Femur (tissue), 1 donor: ENCODE measurements at regions not wholly inside any gene's neighbourhood (a gene's known extent, or its start where the extent isn't known, plus 50 kb on each side); places are given as distances from the start of the nearest gene placed in this dataset.
"Not testable (repeated sequence)": the region's sequence is repeated elsewhere in the genome, so short reads cannot be mapped to it uniquely, and the experiment has no call there.

Source experiments
- DNase-seq: peaks from one replicate; pipeline ENCODE4 v3.0.0-alpha.2; 2017

- DNase-seq, result no peak
Measured at GRCh38 chr6:158920311-158920905, 79.6 kb downstream of the RSPH3 start.

- DNase-seq, result no peak
Measured at GRCh38 chr6:158919865-158920264, 80.1 kb downstream of the RSPH3 start.

- peak; percentile 75 for DNase-seq
Measured at GRCh38 chr6:158916617-158917016, 83.4 kb downstream of the RSPH3 start.

GRCh38 chr6:158914923-158915322 lies 85.1 kb downstream of the RSPH3 start:
- DNase-seq, result no peak

GRCh38 chr6:158913580-158913979 lies 86.4 kb downstream of the RSPH3 start:
- no peak for DNase-seq

DNA sequence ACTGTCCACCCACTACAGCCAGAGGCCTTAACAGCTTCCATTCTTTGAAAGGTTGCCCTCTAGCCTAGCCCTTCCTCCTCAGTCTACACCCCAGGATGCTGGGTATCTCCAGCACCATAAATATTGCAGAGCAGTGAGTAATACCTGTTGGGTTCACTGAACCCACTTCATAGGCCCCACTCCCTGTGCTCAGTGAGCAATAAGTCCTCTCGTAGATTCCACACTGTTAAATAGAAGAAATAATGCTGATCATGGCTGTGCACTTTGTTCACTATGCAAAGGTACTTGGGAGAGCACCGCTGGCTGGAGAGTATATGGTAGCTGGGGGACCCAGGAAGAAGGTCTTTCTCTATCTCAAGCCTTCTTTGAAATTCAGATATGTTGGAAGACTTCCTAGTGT lies 87.3 kb downstream of the RSPH3 start:
- no peak for DNase-seq

DNA sequence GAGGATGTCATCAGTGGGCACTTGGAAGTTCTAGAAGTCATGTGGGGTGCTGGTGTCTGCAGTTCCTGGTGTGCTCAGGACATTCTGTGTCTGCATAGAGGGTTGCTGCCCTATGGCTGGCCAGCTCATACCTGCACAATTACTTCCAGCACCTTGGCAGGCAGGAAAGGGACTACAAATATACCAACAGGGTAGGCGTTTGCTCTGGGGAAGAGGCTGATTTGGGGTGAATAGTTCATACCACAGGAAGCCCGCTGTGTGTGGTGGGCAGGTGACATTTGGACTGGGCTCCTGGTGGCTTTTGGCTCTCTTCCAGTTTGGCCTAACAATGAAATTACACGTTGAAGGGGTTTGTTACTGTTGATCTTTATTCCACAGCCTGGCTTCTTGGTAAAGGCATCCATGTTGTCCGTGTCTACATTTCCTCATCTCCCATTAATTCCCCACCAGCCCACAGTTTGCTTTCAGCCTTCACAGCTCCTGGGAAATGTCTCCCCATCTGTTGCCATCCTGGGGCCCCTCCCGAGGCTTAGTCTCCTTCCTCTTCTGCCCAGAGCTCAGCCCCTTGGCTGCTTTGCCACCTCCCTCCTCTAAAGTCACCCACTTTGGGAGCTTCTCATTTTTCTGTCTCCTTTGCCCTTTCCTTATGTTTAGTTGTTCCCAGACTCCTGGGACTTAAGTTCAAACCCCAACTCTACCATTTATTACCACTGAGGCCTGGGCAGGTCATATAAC lies 88.1 kb downstream of the RSPH3 start:
- DNase-seq, result no peak

GRCh38 chr6:158910484-158911440 lies 89.2 kb downstream of the RSPH3 start:
- no peak for DNase-seq

- no peak for DNase-seq
Measured at GRCh38 chr6:158909938-158910337, 90.1 kb downstream of the RSPH3 start.

GRCh38 chr6:158908606-158909005 lies 89.4 kb upstream of the EZR start:
- DNase-seq, result no peak

GRCh38 chr6:158907931-158908330 lies 88.8 kb upstream of the EZR start:
- no peak for DNase-seq

DNA sequence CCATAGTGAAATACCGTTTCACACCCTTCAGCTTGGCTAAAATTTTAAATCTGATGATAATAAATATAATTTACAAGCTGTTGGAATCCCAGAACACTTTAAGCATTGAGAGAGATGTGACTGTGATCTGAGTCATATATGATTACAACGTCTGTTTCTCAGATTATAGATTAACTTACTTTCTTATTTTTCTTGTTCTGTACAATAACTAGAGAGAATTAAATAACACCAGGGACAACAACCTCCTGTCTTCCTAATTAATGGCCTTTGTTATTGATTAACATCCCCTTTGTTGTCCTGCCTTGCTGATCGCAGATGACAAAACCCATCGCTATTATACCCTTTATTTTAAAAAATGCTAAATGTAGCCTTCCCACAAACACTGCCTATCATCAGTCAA lies 87.8 kb upstream of the EZR start:
- DNase-seq, result no peak

DNA sequence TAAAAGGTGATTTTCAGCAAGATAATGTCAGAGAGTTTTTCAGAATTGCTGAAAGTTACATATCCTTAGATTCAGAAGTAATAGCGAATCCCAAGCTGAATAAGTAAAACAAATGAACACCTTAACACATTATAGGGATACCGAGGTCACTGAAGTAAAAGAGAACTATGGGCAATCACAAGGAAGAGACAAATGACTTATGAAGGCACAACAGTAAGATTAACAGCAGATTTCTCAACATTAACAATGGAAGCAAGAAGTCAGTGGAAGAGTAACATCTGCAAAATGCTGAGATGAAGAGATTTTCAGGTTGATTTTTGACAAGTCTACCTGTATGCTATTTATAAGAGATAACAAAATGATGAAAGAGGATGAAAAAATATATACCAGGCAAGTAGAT lies 86.1 kb upstream of the EZR start:
- DNase-seq, result no peak

DNA sequence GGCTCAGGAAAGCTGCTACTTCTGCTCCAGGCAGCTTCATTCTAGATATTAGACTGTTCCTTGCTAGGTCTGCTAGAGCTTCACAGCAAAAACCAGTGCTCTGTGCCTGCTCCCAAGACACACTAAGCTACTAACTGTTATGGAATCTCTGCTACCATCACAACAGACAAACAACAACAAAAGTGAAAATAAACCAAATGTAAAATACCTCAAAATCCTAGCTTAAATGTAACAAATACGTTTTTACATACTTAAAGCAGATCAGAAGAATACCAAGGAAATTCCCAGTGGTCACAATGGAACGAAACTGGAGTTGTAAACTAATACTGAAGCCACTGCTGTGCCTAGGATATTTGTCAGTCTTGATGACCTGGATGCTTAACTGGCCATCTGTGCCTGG lies 84.6 kb upstream of the EZR start:
- DNase-seq, result no peak

DNA sequence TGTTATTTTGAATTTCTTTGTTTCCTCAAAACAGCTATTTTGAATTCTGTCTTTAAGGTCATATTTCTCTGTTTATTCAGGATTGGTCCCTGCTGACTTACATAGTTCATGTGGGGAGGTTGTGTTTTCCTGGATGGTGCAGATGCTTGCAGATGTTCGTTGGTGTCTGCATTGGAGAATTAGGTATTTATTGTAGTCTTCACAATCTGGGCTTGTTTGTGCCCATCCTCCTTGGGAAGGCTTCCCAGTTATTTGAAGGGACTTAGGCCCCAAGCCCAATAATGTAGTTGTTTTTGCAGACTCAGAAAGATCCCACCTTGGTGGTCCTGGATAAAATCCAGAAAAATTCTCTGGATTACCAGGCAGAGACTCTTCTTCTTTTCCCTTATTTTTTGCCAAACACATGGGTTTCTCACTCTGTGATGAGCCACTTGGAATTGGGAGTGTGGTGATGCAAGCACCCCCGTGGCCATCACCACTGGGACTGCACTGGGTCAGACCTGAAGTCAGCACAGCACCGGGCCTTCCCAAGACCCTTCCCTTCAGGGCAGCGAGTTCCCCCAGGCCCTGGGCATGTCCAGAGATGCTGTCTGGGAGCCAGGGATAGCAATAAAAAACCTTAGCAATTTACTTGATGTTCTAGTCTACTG lies 81.6 kb upstream of the EZR start:
- no peak for DNase-seq

- DNase-seq, result no peak
Measured at GRCh38 chr6:158897236-158897635, 78.1 kb upstream of the EZR start.

- DNase-seq, result no peak
Measured at GRCh38 chr6:158895661-158896060, 76.5 kb upstream of the EZR start.

DNA sequence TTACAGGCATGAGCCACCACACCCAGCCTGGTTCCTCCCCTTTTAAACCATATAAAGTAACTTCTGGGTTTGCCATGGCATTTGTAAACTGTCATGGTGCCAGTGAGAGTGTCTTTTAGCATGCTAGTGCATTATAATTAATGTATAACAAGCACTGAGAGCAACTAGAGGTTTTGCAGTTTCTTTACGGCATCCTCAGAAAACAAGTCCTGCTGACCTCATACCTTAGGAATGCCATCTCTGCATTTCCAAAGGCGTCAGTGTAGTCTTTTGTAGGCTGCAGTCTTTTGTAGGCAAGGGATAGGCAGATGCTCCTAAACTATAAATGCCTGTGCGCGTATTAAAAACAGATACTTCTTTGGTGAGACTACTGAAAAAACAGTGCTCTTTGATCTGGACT lies 75.0 kb upstream of the EZR start:
- no peak for DNase-seq

DNA sequence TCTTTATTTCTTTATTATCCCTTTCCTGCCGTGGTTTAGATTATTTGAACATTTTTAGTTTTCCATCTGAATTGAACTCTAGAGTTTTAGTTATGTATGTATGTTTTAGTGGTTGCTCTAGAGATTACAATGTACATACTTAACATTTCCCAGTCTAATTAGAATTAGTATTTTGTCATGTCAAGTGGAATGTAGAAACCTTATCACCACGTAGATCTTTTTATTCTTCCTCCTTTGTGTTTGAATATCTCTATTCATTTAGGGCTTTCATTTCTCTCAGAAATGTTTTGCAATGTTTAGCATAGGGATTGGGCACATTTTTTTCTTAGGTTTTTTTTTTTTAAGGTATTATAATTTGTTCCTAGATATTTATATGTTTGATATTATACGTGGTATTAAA lies 73.1 kb upstream of the EZR start:
- DNase-seq, result no peak

DNA sequence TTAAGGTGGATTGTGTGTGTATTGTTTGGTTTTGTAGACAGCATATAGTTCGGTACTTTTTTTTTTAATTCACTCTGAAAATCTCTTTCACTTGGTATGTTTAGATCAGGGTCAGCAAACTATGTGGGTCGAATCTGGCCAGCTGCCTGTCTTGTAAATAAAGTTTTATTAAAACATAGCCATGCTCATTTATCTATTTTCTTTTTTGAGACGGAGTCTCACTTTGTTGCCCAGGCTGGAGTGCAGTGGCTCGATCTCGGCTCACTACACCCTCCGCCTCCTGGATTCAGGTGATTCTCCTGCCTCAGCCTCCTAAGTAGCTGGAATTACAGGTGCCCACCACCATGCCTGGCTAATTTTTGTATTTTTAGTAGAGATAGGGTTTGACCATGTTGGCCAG lies 72.4 kb upstream of the EZR start:
- not testable (repeated sequence) for DNase-seq

- DNase-seq, result not testable (repeated sequence)
Measured at GRCh38 chr6:158888171-158888570, 69.0 kb upstream of the EZR start.

DNA sequence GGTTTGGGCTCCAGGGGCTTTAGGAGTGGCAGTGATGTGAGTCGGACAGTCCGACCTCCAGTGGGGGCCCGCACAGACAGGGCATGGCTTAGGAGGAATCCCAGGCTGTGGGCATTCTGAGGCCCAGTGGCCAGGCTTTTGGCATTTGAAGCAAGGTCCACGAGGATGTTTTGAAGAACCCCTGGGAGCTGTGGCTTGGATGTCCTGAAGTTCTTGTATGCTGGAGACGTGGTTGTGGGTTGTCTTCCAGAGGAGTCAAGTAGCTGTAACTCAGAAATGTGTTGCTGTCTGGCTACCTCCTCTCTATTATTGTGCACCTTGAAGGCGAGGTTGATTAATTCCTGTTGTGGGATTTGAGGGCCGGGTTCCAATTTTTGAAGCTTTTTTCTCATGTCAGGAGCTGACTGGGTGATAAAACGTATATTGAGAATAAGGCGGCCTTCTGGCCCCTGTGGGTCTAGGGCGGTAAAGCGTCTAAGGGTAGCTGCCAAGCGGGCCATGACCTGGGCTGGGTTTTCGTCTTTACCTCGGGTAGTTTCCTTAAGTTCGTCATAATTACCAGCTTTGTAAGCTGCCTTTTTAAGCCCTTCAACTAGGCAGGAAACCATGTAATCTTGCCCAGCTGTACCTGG lies 67.3 kb upstream of the EZR start:
- not testable (repeated sequence) for DNase-seq

GRCh38 chr6:158881884-158882283 lies 62.7 kb upstream of the EZR start:
- not testable (repeated sequence) for DNase-seq
